GM12891 (cell line): ENCODE measurements at regions not wholly inside any gene's neighbourhood (a gene's known extent, or its start where the extent isn't known, plus 50 kb on each side); places are given as distances from the start of the nearest gene placed in this dataset.

Experiments used
- PAX5 ChIP-seq: IDR thresholded peaks from 2 replicates; pipeline ENCODE4 v1.6.1; 2011; ENCODE audit warnings: low read length, moderate library complexity, mild to moderate bottlenecking; ENCODE audit not compliant: insufficient read depth, severe bottlenecking
- POLR2A ChIP-seq: IDR thresholded peaks from 2 replicates; pipeline ENCODE4 v1.6.1; 2011; ENCODE audit warnings: low read depth, low read length, control low read depth
- POLR2AphosphoS5 ChIP-seq: IDR thresholded peaks from 2 replicates; pipeline ENCODE4 v1.6.1; 2011; ENCODE audit warnings: low read depth, low read length, control low read depth
- POU2F2 ChIP-seq: IDR thresholded peaks from 2 replicates; pipeline ENCODE4 v1.6.1; 2011; ENCODE audit warnings: low read depth, mild to moderate bottlenecking, control low read depth, low read length, moderate library complexity
- TAF1 ChIP-seq: IDR thresholded peaks from 2 replicates; pipeline ENCODE4 v1.6.1; 2011; ENCODE audit warnings: low read depth, low read length, control low read depth

- TF ChIP-seq TAF1 (no peak), POLR2A (no peak), POLR2AphosphoS5 (no peak), PAX5 (no peak), POU2F2 (no peak)
Observed at GRCh38 chr2:238963161-238963970, 115.5 kb downstream of the TWIST2 start.
